H1 (cell line): ENCODE measurements at regions not wholly inside any gene's neighbourhood (a gene's known extent, or its start where the extent isn't known, plus 50 kb on each side); places are given as distances from the start of the nearest gene placed in this dataset.

Source experiments
- CTCF ChIA-PET: fragments of 300-600 bp; sonication (Branson Sonifier 250); formaldehyde crosslinking; loops from one replicate; lab custom pipeline; 2021; ENCODE audit not compliant: partially characterized antibody; lab: Charles Lee
- POLR2A ChIA-PET: fragments of 300-600 bp; sonication (Branson Sonifier 250); formaldehyde crosslinking; loops from one replicate; lab custom pipeline; 2021; ENCODE audit warnings: inconsistent platforms; ENCODE audit not compliant: partially characterized antibody; lab: Charles Lee
- DNase-seq, 2 experiments: peaks; one replicate each; pipeline versions ENCODE4 v3.0.0 to v3.0.0-alpha.2; 2010 to 2022; ENCODE audit warnings: low spot score in 2 of 2, low read depth in 1 of 2, mixed read lengths in 1 of 2
- FAIRE-seq: peaks from 2 replicates; lab custom pipeline; 2011; peaks lifted over from hg19 to GRCh38; lab: Jason Lieb, UNC
- H2AFZ ChIP-seq: 2 replicates; pipeline ENCODE4 v1.8.1; 2012; ENCODE audit warnings: low read length, inconsistent platforms
- H2AK5ac ChIP-seq: 2 replicates; pipeline ENCODE4 v1.6.1; 2013; ENCODE audit warnings: low read depth, low read length
- H2BK120ac ChIP-seq: replicated peaks from 2 replicates; pipeline ENCODE3; 2013; ENCODE audit warnings: low read depth, low read length, inconsistent platforms
- H2BK12ac ChIP-seq: 2 replicates; pipeline ENCODE4 v1.6.1; 2013; ENCODE audit warnings: low read depth, low read length
- H2BK15ac ChIP-seq: 2 replicates; pipeline ENCODE4 v1.6.1; 2013; ENCODE audit warnings: low read length
- H2BK20ac ChIP-seq: 2 replicates; pipeline ENCODE4 v1.6.1; 2013; ENCODE audit warnings: low read length
- H2BK5ac ChIP-seq: 2 replicates; pipeline ENCODE4 v1.6.1; 2013; ENCODE audit warnings: low read depth, low read length
- H3K14ac ChIP-seq: 2 replicates; pipeline ENCODE4 v1.6.1; 2013; ENCODE audit warnings: inconsistent platforms; ENCODE audit not compliant: insufficient read length
- H3K18ac ChIP-seq: 2 replicates; pipeline ENCODE4 v1.6.1; 2013; ENCODE audit warnings: low read length; ENCODE audit errors: extremely low read depth
- H3K23ac ChIP-seq: 2 replicates; pipeline ENCODE4 v1.6.1; 2013; ENCODE audit warnings: inconsistent platforms; ENCODE audit not compliant: insufficient read length
- H3K23me2 ChIP-seq: 2 replicates; pipeline ENCODE4 v1.6.1; 2013; ENCODE audit warnings: low read depth, low read length
- H3K27ac ChIP-seq: 2 replicates; pipeline ENCODE4 v1.6.1; 2011; ENCODE audit warnings: low read depth, low read length, inconsistent platforms
- H3K27me3 ChIP-seq, 4 experiments: replicated peaks in 1 of 4; 1 replicate in 1 of 4; 2 replicates in 3 of 4; pipeline versions ENCODE4 v1.6.1 to v1.8.1; 2011 to 2013; ENCODE audit warnings: low read length in 3 of 4, mild to moderate bottlenecking in 3 of 4, inconsistent platforms in 2 of 4, mixed read lengths in 2 of 4, moderate library complexity in 1 of 4; ENCODE audit not compliant: control insufficient read depth in 3 of 4, insufficient read depth in 3 of 4; ENCODE audit errors: extremely low read depth in 1 of 4
- H3K36me3 ChIP-seq, 4 experiments: 2 replicates each; pipeline versions ENCODE4 v1.6.1 to v1.8.1; 2011 to 2013; ENCODE audit warnings: mild to moderate bottlenecking in 4 of 4, low read length in 3 of 4, moderate library complexity in 2 of 4, control low read depth in 1 of 4, inconsistent platforms in 1 of 4; ENCODE audit not compliant: insufficient read depth in 4 of 4, control insufficient read depth in 2 of 4
- H3K4ac ChIP-seq: replicated peaks from 2 replicates; pipeline ENCODE3; 2013; ENCODE audit warnings: low read length, low read depth, mixed read lengths, inconsistent platforms; ENCODE audit not compliant: insufficient read length
- H3K4me1 ChIP-seq, 4 experiments: replicated peaks in 1 of 4; 1 replicate in 1 of 4; 2 replicates in 3 of 4; pipeline versions ENCODE4 v1.6.1 to v1.8.1; 2011 to 2013; ENCODE audit warnings: low read length in 3 of 4, inconsistent platforms in 2 of 4, mixed read lengths in 1 of 4; ENCODE audit not compliant: insufficient read depth in 4 of 4, control insufficient read depth in 3 of 4
- H3K4me2 ChIP-seq, 2 experiments: 2 replicates each; pipeline versions ENCODE4 v1.6.1 to v1.8.1; 2011 to 2013; ENCODE audit warnings: low read depth in 2 of 2, low read length in 2 of 2, control low read depth in 1 of 2, inconsistent platforms in 1 of 2, mild to moderate bottlenecking in 1 of 2; ENCODE audit not compliant: insufficient read depth in 1 of 2
- H3K4me3 ChIP-seq, 4 experiments: fragments of 200-600, 300-600 bp in 1 of 4; sonication (generic), shearing (Covaris generic), sonication (Bioruptor Twin) in 1 of 4; 2 replicates each; pipeline versions ENCODE4 v1.5.1 to v1.8.1; 2011 to 2016; ENCODE audit warnings: low read length in 4 of 4, low read depth in 3 of 4, control low read depth in 2 of 4, inconsistent platforms in 2 of 4, mild to moderate bottlenecking in 2 of 4, mixed read lengths in 1 of 4, moderate library complexity in 1 of 4; ENCODE audit not compliant: insufficient read depth in 2 of 4; ENCODE audit errors: extremely low read depth in 1 of 4
- H3K56ac ChIP-seq: replicated peaks from 2 replicates; pipeline ENCODE3; 2013; ENCODE audit warnings: low read depth, mild to moderate bottlenecking, mixed read lengths, low read length, inconsistent platforms; ENCODE audit not compliant: insufficient read length
- H3K79me1 ChIP-seq: 2 replicates; pipeline ENCODE4 v1.6.1; 2013; ENCODE audit warnings: low read depth, low read length, control low read depth
- H3K79me2 ChIP-seq, 2 experiments: 2 replicates each; pipeline versions ENCODE4 v1.6.1 to v1.8.1; 2012 to 2013; ENCODE audit warnings: low read length in 2 of 2, mild to moderate bottlenecking in 2 of 2, inconsistent platforms in 1 of 2; ENCODE audit not compliant: insufficient read depth in 2 of 2, control insufficient read depth in 1 of 2
- H3K9ac ChIP-seq, 4 experiments: replicated peaks in 1 of 4; 1 replicate in 1 of 4; 2 replicates in 3 of 4; pipeline versions ENCODE4 v1.6.1 to v1.8.1; 2011 to 2013; ENCODE audit warnings: low read depth in 3 of 4, low read length in 3 of 4, control low read depth in 2 of 4, mild to moderate bottlenecking in 2 of 4, moderate library complexity in 2 of 4, inconsistent platforms in 1 of 4; ENCODE audit errors: extremely low read depth in 1 of 4
- H3K9me3 ChIP-seq, 2 experiments: 2 replicates each; pipeline versions ENCODE4 v1.6.1 to v1.8.1; 2012 to 2013; ENCODE audit warnings: mild to moderate bottlenecking in 2 of 2, moderate library complexity in 2 of 2, control low read depth in 1 of 2, inconsistent platforms in 1 of 2, low read depth in 1 of 2, low read length in 1 of 2, mixed read lengths in 1 of 2; ENCODE audit not compliant: insufficient read depth in 2 of 2
- H4K20me1 ChIP-seq, 2 experiments: replicated peaks in 1 of 2; 2 replicates each; pipeline versions ENCODE3 to v1.8.1; 2011 to 2013; ENCODE audit warnings: inconsistent platforms in 2 of 2, low read length in 2 of 2, mild to moderate bottlenecking in 1 of 2; ENCODE audit not compliant: insufficient read depth in 2 of 2, control insufficient read depth in 1 of 2
- H4K5ac ChIP-seq: 2 replicates; pipeline ENCODE4 v1.6.1; 2013; ENCODE audit warnings: low read length, low read depth, mixed read lengths, inconsistent platforms; ENCODE audit not compliant: insufficient read length
- H4K8ac ChIP-seq: 2 replicates; pipeline ENCODE4 v1.8.0; 2013; ENCODE audit warnings: mild to moderate bottlenecking, moderate library complexity, low read length, inconsistent platforms; ENCODE audit not compliant: insufficient read depth; ENCODE audit errors: extremely low read depth
- H4K91ac ChIP-seq: replicated peaks from 2 replicates; pipeline ENCODE3; 2013; ENCODE audit warnings: low read length, mixed read lengths, inconsistent platforms; ENCODE audit not compliant: insufficient read length
- JUND ChIP-seq: IDR thresholded peaks from 2 replicates; pipeline ENCODE4 v1.6.1; 2011; ENCODE audit warnings: mild to moderate bottlenecking, improper control_type of control experiment, low read length
- SIN3A ChIP-seq, 2 experiments: IDR thresholded peaks in 1 of 2; conservative IDR thresholded peaks in 1 of 2; 2 replicates each; pipeline ENCODE4 v1.6.1; 2011 to 2012; ENCODE audit warnings: low read length in 2 of 2, improper control_type of control experiment in 1 of 2, low read depth in 1 of 2, mild to moderate bottlenecking in 1 of 2
- WGBS, 2 experiments: shearing (Covaris generic) in 1 of 2; methylation state at CpG; one replicate each; pipeline versions ENCODE4 v1.1.6 to v1.1.7; 2013 to 2015; ENCODE audit warnings: low lambda C conversion rate in 2 of 2, mixed read lengths in 2 of 2, inconsistent platforms in 1 of 2, low coverage in 1 of 2, missing lambda C conversion rate in 1 of 2; ENCODE audit not compliant: insufficient replicate concordance in 2 of 2, insufficient coverage in 1 of 2, insufficient read length in 1 of 2; ENCODE audit errors: extremely low coverage in 1 of 2, missing lambda C conversion rate in 1 of 2; 5-methylcytosine and 5-hydroxymethylcytosine counted together
- TF ChIP-seq, protein P1 (sequence below), 3 experiments: IDR thresholded peaks; 1 replicate in 2 of 3; 2 replicates in 1 of 3; pipeline versions ENCODE4 v1.5.1 to v1.6.1; 2011; ENCODE audit warnings: low read length in 3 of 3, mild to moderate bottlenecking in 3 of 3, inconsistent platforms in 2 of 3, low read depth in 1 of 3, moderate library complexity in 1 of 3; ENCODE audit not compliant: insufficient read depth in 1 of 3; ENCODE audit errors: control extremely low read depth in 1 of 3

DNA sequence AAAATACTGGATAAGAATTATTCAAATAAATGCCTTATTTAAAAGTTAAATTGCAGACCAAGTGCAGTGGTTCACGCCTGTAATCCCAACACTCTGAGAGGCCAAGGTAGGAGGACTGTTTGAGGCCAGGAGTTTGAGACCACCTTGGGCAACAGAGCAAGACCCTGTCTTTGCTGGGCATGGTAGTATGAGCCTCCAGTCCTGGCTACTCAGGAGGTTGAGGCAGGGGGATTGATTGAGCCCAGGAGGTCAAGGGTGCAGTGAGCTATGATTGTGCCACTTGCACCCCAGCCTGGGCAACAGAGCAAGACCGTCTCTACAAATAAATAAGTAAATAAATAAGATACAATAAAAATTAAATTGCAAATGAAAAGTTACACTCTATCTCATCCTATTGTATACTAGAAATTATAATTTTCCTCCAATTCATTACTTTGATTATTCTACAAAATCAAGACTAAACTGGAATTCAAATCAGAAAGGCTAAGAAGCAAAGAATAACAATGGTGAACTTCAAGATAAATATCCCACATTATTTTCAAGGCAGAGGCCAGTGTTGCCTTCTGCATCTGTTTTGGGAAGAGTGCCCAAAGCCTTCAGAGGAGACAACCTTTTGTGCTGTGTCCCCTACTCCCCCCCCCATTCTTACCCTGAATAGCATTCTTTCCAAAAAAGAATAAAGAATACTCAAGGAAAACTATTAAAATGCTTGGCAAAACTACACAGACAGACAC, 73.3 kb upstream of the IRF2BP2 start:
- peak overlapping the region; percentile 1; the same call in 1 of the 2 replicates for H2BK20ac ChIP-seq
- peaks cover 0 to 5% (median 3%) of the 10 kb centered on the region in 4 experiments; a peak in 4 of 7 replicates for H3K4me1 ChIP-seq
- H2BK15ac ChIP-seq, result no peak overlapping the region
- DNase-seq, result no peak
- H3K14ac ChIP-seq, result no peak overlapping the region
- ChIA-PET POLR2A (no interaction called here), CTCF (no interaction called here)
- no peak overlapping the region for H2AK5ac ChIP-seq
- no peak overlapping the region for H4K91ac ChIP-seq
- H2BK12ac ChIP-seq, result no peak overlapping the region
- H3K27ac ChIP-seq, result no peak overlapping the region
- H4K5ac ChIP-seq, result no peak overlapping the region
- H3K27me3 ChIP-seq, result no peaks in the 10 kb centered on the region
- no peak overlapping the region for H2BK120ac ChIP-seq
- H3K79me2 ChIP-seq, result no peaks in the 10 kb centered on the region
- no peaks in the 10 kb centered on the region for H3K36me3 ChIP-seq
- no peak overlapping the region for H2AFZ ChIP-seq
- 83% methylated on average over 2 of the region's 2 CpGs; no CpG with 5 or more reads in 1 of the 2 experiments for WGBS, 2 experiments
- H3K23me2 ChIP-seq, result peaks cover 3% of the 10 kb centered on the region; the same call in 1 of the 2 replicates
- TF ChIP-seq SIN3A (conservative IDR thresholded peaks at IDR 0.05 in 1 of 2, IDR thresholded peaks at IDR 0.05 in 1 of 2; ENCODE audit: low read depth in 1 of 2, low read length in 2 of 2) (no peak), JUND (no peak)
- TF ChIP-seq, protein P1, sequence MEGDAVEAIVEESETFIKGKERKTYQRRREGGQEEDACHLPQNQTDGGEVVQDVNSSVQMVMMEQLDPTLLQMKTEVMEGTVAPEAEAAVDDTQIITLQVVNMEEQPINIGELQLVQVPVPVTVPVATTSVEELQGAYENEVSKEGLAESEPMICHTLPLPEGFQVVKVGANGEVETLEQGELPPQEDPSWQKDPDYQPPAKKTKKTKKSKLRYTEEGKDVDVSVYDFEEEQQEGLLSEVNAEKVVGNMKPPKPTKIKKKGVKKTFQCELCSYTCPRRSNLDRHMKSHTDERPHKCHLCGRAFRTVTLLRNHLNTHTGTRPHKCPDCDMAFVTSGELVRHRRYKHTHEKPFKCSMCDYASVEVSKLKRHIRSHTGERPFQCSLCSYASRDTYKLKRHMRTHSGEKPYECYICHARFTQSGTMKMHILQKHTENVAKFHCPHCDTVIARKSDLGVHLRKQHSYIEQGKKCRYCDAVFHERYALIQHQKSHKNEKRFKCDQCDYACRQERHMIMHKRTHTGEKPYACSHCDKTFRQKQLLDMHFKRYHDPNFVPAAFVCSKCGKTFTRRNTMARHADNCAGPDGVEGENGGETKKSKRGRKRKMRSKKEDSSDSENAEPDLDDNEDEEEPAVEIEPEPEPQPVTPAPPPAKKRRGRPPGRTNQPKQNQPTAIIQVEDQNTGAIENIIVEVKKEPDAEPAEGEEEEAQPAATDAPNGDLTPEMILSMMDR (IDR thresholded peaks at IDR 0.05; ENCODE audit: control extremely low read depth in 1 of 3, insufficient read depth in 1 of 3, low read depth in 1 of 3, low read length in 3 of 3), result no peak
- H3K9me3 ChIP-seq, result no peaks in the 10 kb centered on the region
- no peak overlapping the region for H3K23ac ChIP-seq
- H2BK5ac ChIP-seq, result no peak overlapping the region
- no peak overlapping the region for H3K56ac ChIP-seq
- H3K4me2 ChIP-seq, result no peak overlapping the region
- H4K8ac ChIP-seq, result no peak overlapping the region
- no peak overlapping the region for H3K4ac ChIP-seq
- H4K20me1 ChIP-seq, result no peaks in the 10 kb centered on the region
- FAIRE-seq, result no peak
- no peaks in the 10 kb centered on the region for H3K79me1 ChIP-seq
- no peak overlapping the region for H3K9ac ChIP-seq
- no peak overlapping the region for H3K18ac ChIP-seq
- H3K4me3 ChIP-seq, result no peak overlapping the region
